ENCODE measurements at regions not wholly inside any gene's neighbourhood (a gene's known extent, or its start where the extent isn't known, plus 50 kb on each side); places are given as distances from the start of the nearest gene placed in this dataset.

- TF ChIP-seq CTCF (conservative IDR thresholded peaks at IDR 0.05) = no peak
- no peak for TF ChIP-seq ZFX (IDR thresholded peaks at IDR 0.05)
These were observed 91.4 kb downstream of the NCOR2 start for GRCh38 chr12:124476011-124476400.

All from C4-2B (cell line).